Hematopoietic multipotent progenitor cell treated with erythropoietin and hydrocortisone succinate and interleukin-3 and kit ligand, for 8 days (in vitro differentiated cells): ENCODE measurements at regions not wholly inside any gene's neighbourhood (a gene's known extent, or its start where the extent isn't known, plus 50 kb on each side); places are given as distances from the start of the nearest gene placed in this dataset.

ENCODE experiments used
- DNase-seq: peaks from one replicate; pipeline ENCODE4 v3.0.0-alpha.2; 2015

- DNase-seq: no peak
Measured at GRCh38 chr14:42004321-42004720, 397.6 kb downstream of the LRFN5 start.

DNA sequence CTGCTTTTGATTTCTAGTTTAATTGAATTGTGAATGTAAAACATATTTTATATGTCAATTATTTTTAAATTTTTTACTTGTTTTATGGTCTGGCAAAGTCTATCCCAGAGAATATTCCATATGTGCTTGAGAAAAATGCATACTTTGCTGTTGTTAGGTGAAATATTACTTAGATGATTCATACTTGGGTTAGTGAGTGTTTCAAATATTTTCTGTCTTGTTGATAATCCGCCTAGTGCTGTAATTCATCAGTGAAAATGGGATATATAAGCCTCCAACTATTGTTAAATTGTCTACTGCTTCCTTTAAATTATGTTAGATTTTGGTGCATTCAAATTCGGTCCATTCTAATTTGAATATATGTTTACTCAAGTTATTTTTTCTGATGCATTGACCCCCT is 395.5 kb downstream of the LRFN5 start:
- DNase-seq: no peak

- no peak for DNase-seq
Measured at GRCh38 chr14:42001431-42001830, 394.8 kb downstream of the LRFN5 start.

DNA sequence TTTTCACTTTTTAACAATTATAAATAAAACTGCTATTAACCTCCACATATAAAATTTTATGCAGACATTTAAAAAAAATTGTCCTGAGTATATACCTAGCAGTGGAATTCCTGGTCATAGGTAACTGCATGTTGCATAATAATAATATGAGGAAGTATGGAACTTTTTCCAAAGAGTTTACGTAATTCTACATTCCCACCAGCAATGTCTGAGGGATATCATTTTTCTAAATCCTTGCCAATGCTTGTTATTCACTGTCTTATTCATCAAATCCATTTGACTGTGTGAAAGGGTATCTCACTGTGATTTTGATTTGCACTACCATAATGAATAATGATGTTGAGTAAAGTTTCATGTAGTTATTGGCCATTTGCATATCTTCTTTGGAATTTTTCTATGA is 393.8 kb downstream of the LRFN5 start:
- DNase-seq: no peak

DNA sequence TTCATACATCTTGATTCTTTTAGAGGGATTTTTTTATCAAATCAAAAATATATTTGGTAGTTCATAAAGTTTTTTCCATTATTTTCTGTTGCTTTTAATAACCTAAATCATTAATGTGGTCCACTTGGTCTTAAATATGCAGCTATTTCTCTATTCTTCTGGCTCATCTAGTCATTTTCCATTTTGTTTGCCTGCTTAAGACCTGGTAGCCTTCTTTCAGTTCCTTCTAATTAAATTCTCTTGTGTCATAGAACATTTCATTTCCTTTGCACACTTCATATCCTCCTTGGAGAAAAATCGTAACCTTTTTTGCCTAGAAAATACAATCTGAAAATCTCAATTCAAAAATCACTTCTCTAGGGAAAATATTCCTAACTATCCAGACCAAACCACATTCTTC is 387.0 kb downstream of the LRFN5 start:
- DNase-seq: no peak

GRCh38 chr14:41986700-41987099 is 380.0 kb downstream of the LRFN5 start:
- DNase-seq: no peak

DNA sequence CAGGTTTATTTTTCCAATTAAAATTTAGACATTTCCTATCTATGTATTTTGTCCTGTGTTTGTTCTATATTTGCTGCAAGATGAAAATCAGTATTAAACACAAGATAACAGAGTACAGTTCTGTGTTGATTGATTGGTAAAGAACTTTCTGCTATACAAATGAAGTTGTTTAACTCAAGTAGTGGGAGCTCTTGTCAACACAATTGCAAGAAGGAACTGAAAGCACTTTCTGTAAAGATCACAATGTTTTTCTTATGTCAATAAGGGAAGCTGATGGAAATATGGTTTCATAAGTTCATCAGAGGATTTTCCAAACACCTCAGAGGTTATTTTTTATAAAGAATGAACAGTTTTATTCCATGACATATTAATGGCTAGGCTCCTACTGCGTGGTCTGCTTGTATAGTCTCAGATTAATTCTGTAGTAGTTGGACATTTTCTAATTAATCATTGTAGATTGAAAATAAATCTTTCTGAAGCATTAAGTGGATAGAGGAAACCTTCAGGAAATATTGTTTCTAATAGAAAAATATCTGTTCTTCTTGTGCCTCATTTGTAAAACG is 379.5 kb downstream of the LRFN5 start:
- no peak for DNase-seq

DNA sequence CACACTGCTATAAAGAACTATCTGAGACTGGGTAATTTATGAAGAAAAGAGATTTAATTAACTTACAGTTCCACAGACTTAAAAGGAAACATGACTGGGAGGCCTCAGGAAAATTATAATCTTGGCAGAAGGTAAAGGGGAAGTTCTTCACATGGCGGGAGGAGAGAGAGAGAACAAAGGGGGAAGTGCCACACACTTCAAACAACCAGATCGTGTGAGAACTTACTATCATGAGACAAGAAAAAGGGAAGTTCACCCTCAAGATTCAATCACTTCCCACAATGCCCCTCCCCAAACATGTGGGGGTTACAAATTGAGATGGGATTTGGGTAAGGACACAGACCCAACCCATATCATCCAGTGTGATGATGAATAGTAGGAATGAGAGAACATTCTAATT is 366.5 kb downstream of the LRFN5 start:
- no peak for DNase-seq

GRCh38 chr14:41972531-41972930 is 365.9 kb downstream of the LRFN5 start:
- DNase-seq: no peak

DNA sequence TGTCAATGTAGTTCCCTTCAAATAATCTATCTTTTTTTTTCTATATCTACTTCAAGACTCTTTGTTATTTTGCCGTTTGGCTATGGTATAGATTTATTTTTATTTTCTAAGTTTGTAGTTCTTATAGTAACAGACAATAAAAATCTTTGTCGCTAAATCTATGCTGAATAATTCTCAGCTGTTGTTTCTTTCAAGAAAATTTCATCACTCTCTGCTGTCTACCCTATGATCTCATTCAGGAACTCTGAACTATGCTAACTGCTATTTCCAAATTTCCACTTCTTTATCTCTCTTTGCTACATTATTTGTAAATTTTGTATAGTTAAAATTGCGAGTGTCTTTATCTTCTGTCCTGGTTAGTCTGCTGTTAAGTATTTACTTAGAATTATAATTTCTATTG is 353.6 kb downstream of the LRFN5 start:
- no peak for DNase-seq

DNA sequence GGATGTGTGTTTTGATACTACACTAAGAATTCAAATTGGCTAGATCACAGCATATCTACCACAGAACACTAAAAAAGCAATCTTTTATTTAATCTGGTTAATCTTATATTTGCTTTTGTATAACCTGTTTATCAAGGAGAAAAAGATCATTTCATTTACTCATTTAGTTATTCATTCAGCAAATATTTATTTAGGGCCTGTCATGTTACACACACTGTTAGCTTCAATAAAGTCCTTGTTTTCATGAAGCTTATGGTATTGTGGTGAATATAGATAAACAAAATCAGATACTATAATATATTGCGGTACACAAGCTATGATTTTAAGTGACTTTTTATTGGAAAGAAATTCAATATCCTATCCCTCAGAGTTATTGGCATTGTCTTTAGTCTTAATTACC is 350.8 kb downstream of the LRFN5 start:
- DNase-seq: no peak
